GM19023 (cell line): ENCODE measurements at regions not wholly inside any gene's neighbourhood (a gene's known extent, or its start where the extent isn't known, plus 50 kb on each side); places are given as distances from the start of the nearest gene placed in this dataset.

Experiments used
- ATAC-seq: cut with Tn5 transposase; IDR thresholded peaks from one replicate; pipeline ENCODE4 v1.9.1; 2021; ENCODE audit warnings: mild to moderate bottlenecking, moderate library complexity; ENCODE audit not compliant: unreplicated experiment

DNA sequence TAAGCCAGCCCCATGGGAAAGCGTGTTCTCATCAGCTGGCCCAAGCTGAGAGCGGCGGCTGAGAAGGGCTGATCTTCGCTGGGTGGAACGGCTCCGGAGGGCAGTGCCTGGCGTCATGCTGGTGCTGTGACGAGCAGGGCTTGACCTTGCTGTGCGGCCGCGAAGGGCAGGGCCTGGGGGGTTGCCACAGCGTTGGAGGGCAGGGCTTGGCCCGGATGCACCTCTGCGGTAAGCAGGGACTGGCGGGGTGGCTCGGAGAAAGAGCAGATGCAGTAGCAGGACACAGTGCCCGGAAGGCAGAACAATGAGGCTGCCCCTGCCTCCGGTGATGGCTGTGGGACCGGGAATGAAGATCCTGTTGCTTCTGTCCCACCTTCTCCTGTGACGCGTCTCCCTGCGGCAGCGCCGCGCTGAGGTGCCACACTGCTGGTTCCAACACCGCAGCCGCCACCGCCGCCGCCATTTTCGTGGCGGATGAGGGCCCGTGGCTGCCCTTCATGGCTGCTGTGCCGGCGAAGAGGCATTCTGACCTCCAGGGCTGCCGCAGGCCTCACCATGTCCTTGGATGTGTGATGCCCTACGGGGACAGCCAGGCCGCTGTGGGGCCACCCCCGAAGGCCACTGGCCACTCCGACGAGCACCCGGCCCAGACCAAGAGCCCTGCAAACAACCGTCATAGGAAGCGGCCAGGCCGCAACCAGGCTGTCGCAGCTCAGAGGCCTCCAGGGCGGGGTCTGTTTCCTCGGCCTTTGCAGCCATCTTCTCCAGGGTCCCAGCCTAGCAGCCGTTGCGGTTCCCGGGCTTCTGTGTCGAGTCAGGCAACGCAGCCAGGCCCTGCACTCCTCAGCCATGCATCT, 890.5 kb upstream of the CTNND2 start:
- no peak for ATAC-seq

DNA sequence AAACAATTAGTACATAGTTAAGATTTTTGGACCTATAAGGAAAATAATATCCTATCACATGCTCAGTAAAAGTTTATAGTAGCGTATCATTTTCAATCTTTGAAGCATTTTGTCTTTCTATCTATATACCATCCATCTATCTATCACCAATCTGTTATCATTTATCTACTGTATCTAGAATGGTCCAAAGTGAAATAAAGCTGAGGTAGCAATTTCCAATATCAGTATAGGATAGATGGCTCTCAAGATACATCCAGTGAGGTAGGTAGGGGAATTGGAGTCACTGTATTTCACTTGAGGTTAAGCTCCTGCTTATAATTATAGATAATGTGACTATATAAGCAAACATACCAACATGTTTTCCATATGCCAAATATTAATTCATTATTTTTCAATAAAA, 889.1 kb upstream of the CTNND2 start:
- ATAC-seq: no peak

GRCh38 chr5:12780536-12780935, 876.3 kb upstream of the CTNND2 start:
- no peak for ATAC-seq

- ATAC-seq: no peak
Observed at GRCh38 chr5:12777342-12777741, 873.1 kb upstream of the CTNND2 start.

DNA sequence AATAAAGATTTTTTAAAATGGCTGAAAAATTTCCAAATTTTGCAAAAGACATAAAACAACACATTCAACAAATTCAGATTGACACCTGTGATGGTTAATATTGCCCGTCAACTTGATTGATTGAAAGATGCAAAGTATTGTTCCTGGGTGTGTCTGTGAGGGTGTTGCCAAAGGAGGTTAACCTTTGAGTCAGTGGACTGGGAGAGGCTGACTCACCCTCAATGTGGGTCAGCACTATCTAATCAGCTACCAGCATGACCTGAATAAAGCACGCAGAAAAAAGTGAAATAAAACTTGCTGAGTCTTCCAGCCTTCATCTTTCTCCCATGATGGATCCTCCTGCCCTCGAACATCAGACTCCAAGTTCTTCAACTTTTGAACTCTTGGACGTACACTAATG, 868.0 kb upstream of the CTNND2 start:
- ATAC-seq: no peak

DNA sequence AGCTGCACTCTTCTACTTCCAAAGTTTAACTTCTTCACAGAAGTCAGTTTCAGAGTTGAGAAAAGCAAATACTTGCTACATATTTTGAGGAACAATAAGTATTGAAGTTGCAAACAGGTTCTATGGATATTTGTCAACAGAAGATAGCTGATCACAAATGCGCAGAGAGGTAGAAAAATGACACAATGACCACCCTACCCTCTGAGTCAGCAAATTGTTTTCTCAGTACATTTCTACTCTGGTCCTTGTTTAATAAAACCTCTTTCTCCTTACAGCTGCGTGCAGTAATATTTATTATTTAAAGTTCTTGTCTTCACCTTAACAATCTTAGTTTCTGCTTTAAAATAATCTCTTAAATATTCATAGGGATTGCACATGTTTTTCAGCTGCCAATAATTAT, 855.1 kb upstream of the CTNND2 start:
- ATAC-seq: no peak

- no peak for ATAC-seq
Observed at GRCh38 chr5:12757035-12757434, 852.8 kb upstream of the CTNND2 start.

DNA sequence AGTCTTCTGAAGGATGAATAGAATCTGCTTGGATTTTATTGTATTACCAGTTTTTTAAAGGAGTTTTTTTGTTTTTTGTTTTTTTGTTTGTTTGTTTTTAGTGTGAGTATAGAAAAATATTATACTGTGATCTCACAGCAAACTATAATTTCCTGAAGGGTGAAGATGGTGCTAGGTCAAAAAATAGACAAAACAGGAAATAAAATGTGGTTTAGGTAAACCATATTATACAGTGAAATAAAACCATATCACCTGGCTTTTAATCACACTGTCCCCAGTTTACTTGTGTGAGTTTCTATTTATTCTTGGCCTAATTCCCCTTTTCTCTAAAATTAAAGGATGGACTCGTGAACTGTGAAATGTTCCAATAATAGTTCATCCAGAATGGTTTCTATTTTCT, 841.3 kb upstream of the CTNND2 start:
- no peak for ATAC-seq

GRCh38 chr5:12743582-12743981, 839.3 kb upstream of the CTNND2 start:
- no peak for ATAC-seq

DNA sequence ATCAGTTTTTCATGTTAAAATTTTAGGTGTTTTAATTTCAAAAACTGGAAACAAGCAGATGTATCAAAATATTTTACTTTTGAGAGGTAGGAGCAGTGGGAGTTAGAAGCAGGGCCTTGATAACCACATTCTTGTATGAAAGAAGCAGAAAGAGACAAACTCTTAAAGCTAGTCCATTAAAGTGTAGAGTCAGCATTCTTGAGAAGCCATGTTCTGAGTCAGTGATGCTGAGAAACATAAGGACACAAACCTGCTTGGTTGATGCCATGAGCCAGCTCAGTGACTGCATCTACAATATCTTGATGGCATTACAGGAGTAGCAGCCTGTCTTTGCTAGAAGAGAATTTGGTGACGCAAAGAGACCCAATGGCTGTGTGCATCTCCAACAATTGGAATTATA, 826.1 kb upstream of the CTNND2 start:
- ATAC-seq: no peak

DNA sequence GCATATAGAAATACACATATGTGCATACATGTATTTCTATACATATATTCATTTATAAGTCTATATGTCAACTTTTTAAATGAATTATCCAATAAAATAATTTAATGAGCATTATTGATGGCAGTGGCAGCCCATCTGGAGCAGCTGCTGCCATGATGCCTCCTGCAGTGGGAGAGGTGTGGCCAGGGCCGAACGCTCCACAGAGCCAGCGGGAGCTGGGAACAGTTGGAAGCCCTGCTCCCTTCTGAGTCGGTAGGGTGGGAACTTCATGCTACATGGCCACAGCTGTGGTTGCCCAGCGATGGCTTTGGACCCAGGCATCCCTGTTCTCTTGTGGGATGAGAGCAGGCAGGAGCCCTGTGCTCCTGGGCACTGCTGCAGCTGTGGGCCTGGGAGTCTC, 812.4 kb upstream of the CTNND2 start:
- no peak for ATAC-seq

- ATAC-seq: no peak
Observed at GRCh38 chr5:12707560-12707959, 803.3 kb upstream of the CTNND2 start.

DNA sequence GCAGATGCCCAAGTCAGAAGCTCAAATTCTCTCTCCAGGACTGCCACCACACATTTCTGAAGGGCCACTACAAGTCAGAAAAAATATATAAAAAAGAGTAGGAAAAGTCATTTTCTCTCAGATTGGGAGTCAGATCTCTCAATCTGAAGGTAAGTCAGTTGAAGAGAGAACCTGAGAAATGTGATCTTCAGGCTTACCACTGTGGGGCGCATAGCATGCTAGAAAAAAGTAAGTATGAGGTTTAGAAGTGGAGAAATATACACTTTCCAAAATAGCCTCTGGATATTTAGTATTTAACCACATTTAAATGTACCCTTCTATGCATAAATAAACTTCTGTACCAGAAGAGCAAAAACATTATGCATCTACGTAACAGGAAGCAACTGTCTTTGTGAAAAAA, 800.7 kb upstream of the CTNND2 start:
- no peak for ATAC-seq

GRCh38 chr5:12703254-12703653, 799.0 kb upstream of the CTNND2 start:
- ATAC-seq: no peak

DNA sequence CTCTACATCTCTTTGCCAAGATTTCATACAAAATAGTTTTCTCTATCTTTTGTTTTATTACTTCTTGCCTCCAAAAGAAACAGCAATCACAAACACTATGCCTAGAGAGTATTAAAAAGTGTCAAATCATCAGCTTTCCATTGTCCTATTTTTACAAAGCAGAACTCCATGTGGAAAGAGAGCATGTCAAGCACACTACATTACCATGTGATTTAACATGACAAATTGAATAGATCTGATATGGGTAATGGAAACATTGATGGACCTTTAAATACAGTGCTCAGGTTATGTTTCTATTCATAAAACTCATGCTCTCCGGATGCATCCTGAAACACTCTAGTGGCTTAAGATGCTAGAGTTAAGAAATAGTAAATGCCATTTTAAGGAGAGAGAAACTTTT, 791.4 kb upstream of the CTNND2 start:
- ATAC-seq: no peak

GRCh38 chr5:12691330-12691729, 787.1 kb upstream of the CTNND2 start:
- ATAC-seq: no peak

DNA sequence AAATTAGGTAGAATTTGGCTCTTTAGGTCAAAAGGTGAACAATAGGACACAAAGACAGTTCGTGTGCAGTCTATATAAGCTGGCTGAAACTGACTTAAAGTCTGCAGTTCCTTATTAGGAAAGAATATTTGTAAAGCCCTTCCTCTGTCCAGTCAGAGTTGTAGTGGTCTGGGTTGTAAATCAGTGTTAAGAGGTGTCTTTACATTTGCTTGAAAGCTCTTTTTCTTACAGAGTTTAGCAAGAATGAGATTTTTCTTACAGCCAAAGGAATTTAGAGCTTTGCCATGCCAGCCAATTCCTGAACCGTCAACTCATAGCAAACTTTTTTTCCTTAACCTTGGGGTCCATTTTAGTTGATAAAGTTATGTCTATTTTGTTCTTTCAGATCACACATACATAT, 786.1 kb upstream of the CTNND2 start:
- ATAC-seq: no peak

- ATAC-seq: no peak
Observed at GRCh38 chr5:12683249-12683648, 779.0 kb upstream of the CTNND2 start.

DNA sequence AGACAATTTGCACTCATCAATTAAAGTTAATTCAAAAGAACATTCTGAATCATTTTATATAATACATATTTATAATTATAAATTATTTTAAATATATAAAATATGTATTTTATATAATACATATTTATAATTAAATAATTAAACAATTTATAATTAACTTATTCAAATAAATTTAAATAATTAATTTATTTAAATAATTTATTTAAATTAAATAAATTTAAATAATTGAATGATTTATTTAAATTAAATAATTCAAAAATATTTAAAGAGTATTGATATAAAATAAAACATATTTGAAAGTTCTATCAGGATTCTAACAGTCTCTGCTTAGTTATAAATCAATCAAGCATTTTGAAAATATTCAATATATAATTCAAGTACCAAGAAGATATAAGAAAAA, 775.5 kb upstream of the CTNND2 start:
- no peak for ATAC-seq

GRCh38 chr5:12675959-12676358, 771.7 kb upstream of the CTNND2 start:
- ATAC-seq: no peak

- no peak for ATAC-seq
Observed at GRCh38 chr5:12672141-12672540, 767.9 kb upstream of the CTNND2 start.

DNA sequence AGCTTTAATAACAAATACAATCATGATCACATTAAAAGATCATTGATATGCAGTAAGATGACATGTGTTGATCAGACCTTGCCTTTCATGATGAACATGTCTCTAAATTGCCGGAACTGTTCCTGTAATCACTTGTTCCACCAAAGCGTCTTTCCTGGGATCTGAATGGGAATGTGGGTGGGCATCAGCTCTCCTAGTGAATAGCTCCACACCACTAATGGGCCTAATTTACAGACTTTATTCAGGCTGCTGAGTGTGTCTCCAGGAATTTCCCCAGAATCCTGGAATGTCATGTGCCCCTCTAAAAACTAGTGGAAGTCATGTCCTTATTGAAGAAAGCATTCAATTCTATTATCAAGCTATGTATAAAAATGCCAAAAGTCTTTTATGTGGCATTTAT, 765.1 kb upstream of the CTNND2 start:
- no peak for ATAC-seq

GRCh38 chr5:12668564-12668963, 764.3 kb upstream of the CTNND2 start:
- ATAC-seq: no peak
